ENCODE measurements at regions not wholly inside any gene's neighbourhood (a gene's known extent, or its start where the extent isn't known, plus 50 kb on each side); places are given as distances from the start of the nearest gene placed in this dataset.

- no peak for DNase-seq
These were observed 384.6 kb downstream of the BRINP1 start for GRCh38 chr9:118984607-118985006.

- no peak for DNase-seq
These were observed 383.4 kb downstream of the BRINP1 start for GRCh38 chr9:118985851-118986250.

- DNase-seq = no peak
These were observed 382.1 kb downstream of the BRINP1 start for GRCh38 chr9:118987167-118987566.

GRCh38 chr9:118990949-118991348 lies 378.3 kb downstream of the BRINP1 start:
- DNase-seq = no peak

- DNase-seq = no peak
These were observed 377.6 kb downstream of the BRINP1 start for GRCh38 chr9:118991366-118992285.

GRCh38 chr9:118992813-118993794 lies 376.1 kb downstream of the BRINP1 start:
- DNase-seq = no peak

GRCh38 chr9:118993965-118994364 lies 375.3 kb downstream of the BRINP1 start:
- DNase-seq = no peak

GRCh38 chr9:119002491-119002890 lies 366.7 kb downstream of the BRINP1 start:
- DNase-seq = no peak

GRCh38 chr9:119003201-119003611 lies 366.0 kb downstream of the BRINP1 start:
- DNase-seq = peak; percentile 50

GRCh38 chr9:119003882-119004617 lies 365.2 kb downstream of the BRINP1 start:
- no peak for DNase-seq

GRCh38 chr9:119004618-119004990 lies 364.6 kb downstream of the BRINP1 start:
- DNase-seq = no peak

GRCh38 chr9:119005162-119005561 lies 364.1 kb downstream of the BRINP1 start:
- DNase-seq = peak; percentile 23

GRCh38 chr9:119009249-119009648 lies 360.0 kb downstream of the BRINP1 start:
- DNase-seq = peak; percentile 9

GRCh38 chr9:119020284-119020683 lies 349.0 kb downstream of the BRINP1 start:
- DNase-seq = no peak

GRCh38 chr9:119020730-119021333 lies 348.4 kb downstream of the BRINP1 start:
- DNase-seq = no peak

- peak; percentile 3 for DNase-seq
These were observed 343.1 kb downstream of the BRINP1 start for GRCh38 chr9:119026120-119026519.

- DNase-seq = no peak
These were observed 341.1 kb downstream of the BRINP1 start for GRCh38 chr9:119027901-119028699.

- no peak for DNase-seq
These were observed 339.3 kb downstream of the BRINP1 start for GRCh38 chr9:119029886-119030285.

- DNase-seq = no peak
These were observed 335.6 kb downstream of the BRINP1 start for GRCh38 chr9:119033596-119033995.

GRCh38 chr9:119036969-119037368 lies 332.3 kb downstream of the BRINP1 start:
- no peak for DNase-seq

GRCh38 chr9:119043996-119044395 lies 325.2 kb downstream of the BRINP1 start:
- DNase-seq = no peak

Data from NCI-H82 (cell line).